ENCODE measurements at regions not wholly inside any gene's neighbourhood (a gene's known extent, or its start where the extent isn't known, plus 50 kb on each side); places are given as distances from the start of the nearest gene placed in this dataset.

DNA sequence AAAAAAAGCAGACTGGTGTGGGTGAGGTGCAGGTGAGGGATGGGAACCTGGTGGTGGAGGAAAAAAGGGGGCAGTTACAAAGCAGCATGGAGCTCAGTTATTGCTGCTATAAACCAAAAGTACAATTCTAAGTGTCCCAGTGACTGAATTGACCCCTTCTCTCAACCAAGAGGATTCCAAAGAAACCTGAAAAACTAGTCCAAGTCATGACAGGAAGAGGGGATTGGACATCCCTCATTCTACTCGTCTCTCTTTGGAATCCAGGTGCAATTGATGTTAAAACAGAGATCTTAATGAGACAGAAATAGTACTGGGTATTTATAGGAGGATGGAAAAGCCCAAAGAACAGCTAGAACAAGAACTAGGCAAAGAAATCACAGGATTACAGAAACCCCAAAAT, 322.3 kb upstream of the IGFBP3 start:
- Histone ChIP-seq H3K9me3 (no peaks in the 10 kb centered on the region), H3K4me3 (no peak overlapping the region), H3K36me3 (no peaks in the 10 kb centered on the region), H3K4me1 (no peaks in the 10 kb centered on the region), H3K27ac (no peak overlapping the region), H3K27me3 (no peaks in the 10 kb centered on the region)
- DNase-seq (ENCODE audit: extremely low spot score in 2 of 2) = no peak
- TF ChIP-seq, protein P1, sequence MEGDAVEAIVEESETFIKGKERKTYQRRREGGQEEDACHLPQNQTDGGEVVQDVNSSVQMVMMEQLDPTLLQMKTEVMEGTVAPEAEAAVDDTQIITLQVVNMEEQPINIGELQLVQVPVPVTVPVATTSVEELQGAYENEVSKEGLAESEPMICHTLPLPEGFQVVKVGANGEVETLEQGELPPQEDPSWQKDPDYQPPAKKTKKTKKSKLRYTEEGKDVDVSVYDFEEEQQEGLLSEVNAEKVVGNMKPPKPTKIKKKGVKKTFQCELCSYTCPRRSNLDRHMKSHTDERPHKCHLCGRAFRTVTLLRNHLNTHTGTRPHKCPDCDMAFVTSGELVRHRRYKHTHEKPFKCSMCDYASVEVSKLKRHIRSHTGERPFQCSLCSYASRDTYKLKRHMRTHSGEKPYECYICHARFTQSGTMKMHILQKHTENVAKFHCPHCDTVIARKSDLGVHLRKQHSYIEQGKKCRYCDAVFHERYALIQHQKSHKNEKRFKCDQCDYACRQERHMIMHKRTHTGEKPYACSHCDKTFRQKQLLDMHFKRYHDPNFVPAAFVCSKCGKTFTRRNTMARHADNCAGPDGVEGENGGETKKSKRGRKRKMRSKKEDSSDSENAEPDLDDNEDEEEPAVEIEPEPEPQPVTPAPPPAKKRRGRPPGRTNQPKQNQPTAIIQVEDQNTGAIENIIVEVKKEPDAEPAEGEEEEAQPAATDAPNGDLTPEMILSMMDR (IDR thresholded peaks at IDR 0.05) = no peak
- TF ChIP-seq POLR2AphosphoS5 (IDR thresholded peaks at IDR 0.05; ENCODE audit: insufficient read depth in 1 of 2, low read depth in 1 of 2) = no peak
- no peak for TF ChIP-seq POLR2A (IDR thresholded peaks at IDR 0.05)
- intact Hi-C loops (cut with DNase I) = loop anchor here (5.0 kb wide), 1 partner anchor 84 kb away; no protein-coding TSS in a partner anchor

DNA sequence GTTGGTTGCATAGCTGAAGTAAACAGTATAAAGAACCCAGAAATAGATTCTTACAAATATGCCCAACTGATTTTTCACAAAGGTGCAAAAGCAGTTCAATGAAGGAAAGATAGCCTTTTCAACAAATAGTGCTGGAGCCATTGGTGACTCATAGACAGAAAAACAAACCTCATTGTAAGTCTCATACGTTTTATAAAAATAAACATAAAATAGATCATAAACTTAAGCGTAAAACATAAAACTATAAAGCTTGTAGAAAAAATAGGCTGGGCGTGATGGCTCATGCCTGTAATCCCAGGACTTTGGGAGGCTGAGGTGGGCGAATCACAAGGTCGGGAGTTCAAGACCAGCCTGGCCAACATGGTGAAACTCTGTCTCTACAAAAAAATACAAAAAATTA, 318.8 kb upstream of the IGFBP3 start:
- intact Hi-C loops (cut with DNase I) = loop anchor here (5.0 kb wide), 1 partner anchor 87 kb away; no protein-coding TSS in a partner anchor
- TF ChIP-seq POLR2AphosphoS5 (IDR thresholded peaks at IDR 0.05; ENCODE audit: insufficient read depth in 1 of 2, low read depth in 1 of 2) (no peak), POLR2A (IDR thresholded peaks at IDR 0.05) (no peak)
- TF ChIP-seq, protein P1 (IDR thresholded peaks at IDR 0.05) = no peak
- no peaks in the 10 kb centered on the region for H3K36me3 ChIP-seq

DNA sequence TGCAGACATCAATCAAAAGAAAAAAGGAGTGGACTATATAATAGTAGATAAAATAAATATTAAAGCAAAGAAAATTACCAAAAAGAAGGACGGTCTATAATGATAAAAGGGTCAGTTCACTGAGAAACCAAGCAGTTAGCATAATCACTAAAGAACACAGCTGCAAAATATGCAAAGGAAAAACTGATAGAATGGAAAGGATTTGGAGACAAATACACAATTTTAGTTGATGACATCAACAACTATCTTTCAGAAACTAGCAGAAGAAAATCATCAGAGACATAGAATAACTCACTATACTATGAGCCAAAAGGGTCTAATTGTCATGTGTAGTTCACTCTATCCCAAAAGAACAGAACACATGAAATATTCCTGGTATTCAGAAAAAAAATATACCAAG, 316.4 kb upstream of the IGFBP3 start:
- Histone ChIP-seq H3K4me3 (no peak overlapping the region), H3K27ac (no peak overlapping the region), H3K27me3 (no peaks in the 10 kb centered on the region), H3K4me1 (no peaks in the 10 kb centered on the region), H3K9me3 (no peaks in the 10 kb centered on the region), H3K36me3 (no peaks in the 10 kb centered on the region)
- intact Hi-C loops (cut with DNase I) = no loop called here
- TF ChIP-seq POLR2A (IDR thresholded peaks at IDR 0.05) = no peak
- TF ChIP-seq, protein P1 (IDR thresholded peaks at IDR 0.05) = no peak
- DNase-seq (ENCODE audit: extremely low spot score in 2 of 2) = no peak

More for the DNA sequence above, 318.8 kb upstream of the IGFBP3 start:
- Histone ChIP-seq H3K4me1 (no peaks in the 10 kb centered on the region), H3K27ac (no peak overlapping the region), H3K4me3 (no peak overlapping the region), H3K27me3 (no peaks in the 10 kb centered on the region), H3K9me3 (no peaks in the 10 kb centered on the region)
- no peak for DNase-seq (ENCODE audit: extremely low spot score in 2 of 2)

GRCh38 chr7:46233585-46234329, 312.7 kb upstream of the IGFBP3 start:
- Histone ChIP-seq H3K9me3 (no peaks in the 10 kb centered on the region), H3K4me3 (no peak overlapping the region), H3K4me1 (no peaks in the 10 kb centered on the region), H3K27ac (no peak overlapping the region), H3K36me3 (no peaks in the 10 kb centered on the region), H3K27me3 (no peaks in the 10 kb centered on the region)
- intact Hi-C loops (cut with DNase I) = no loop called here
- TF ChIP-seq, protein P1 (IDR thresholded peaks at IDR 0.05) = no peak
- no peak for TF ChIP-seq POLR2A (IDR thresholded peaks at IDR 0.05)
- TF ChIP-seq POLR2AphosphoS5 (IDR thresholded peaks at IDR 0.05; ENCODE audit: insufficient read depth in 1 of 2, low read depth in 1 of 2) = no peak
- DNase-seq (ENCODE audit: extremely low spot score in 2 of 2) = no peak

- Histone ChIP-seq H3K4me3 (no peak overlapping the region), H3K27me3 (no peaks in the 10 kb centered on the region), H3K9me3 (no peaks in the 10 kb centered on the region), H3K27ac (no peak overlapping the region), H3K36me3 (no peaks in the 10 kb centered on the region), H3K4me1 (no peaks in the 10 kb centered on the region)
- TF ChIP-seq, protein P1 (IDR thresholded peaks at IDR 0.05) = no peak
- TF ChIP-seq POLR2AphosphoS5 (IDR thresholded peaks at IDR 0.05; ENCODE audit: insufficient read depth in 1 of 2, low read depth in 1 of 2) = no peak
- TF ChIP-seq POLR2A (IDR thresholded peaks at IDR 0.05) = no peak
- intact Hi-C loops (cut with DNase I) = no loop called here
- no peak for DNase-seq (ENCODE audit: extremely low spot score in 2 of 2)
Observed at GRCh38 chr7:46230990-46231305, 309.9 kb upstream of the IGFBP3 start.
